ENCODE measurements at regions not wholly inside any gene's neighbourhood (a gene's known extent, or its start where the extent isn't known, plus 50 kb on each side); places are given as distances from the start of the nearest gene placed in this dataset.

DNA sequence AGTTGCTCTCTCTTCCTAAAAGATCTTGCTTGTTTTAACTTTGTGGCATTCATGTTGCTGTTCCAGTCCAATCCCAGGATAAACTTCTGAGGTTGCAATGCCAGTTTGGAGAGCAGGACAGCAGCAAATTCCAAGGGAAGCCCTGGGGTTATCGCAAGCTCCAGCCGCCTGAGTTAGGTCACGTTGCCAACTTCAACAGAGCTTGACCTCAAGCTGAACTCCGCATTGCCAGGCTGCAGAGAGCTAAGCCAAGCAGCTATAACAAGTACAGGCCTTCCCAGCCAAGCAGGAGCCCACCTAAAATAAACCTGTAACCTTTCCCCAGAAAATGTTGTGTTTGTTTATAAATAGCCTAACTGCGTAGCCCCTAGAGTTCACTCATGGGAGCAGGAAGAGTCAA lies 138.9 kb upstream of the LYZL1 start:
- Mint-ChIP-seq H3K36me3 (ENCODE audit: low read depth) (no peaks in the 10 kb centered on the region), H3K27me3 (ENCODE audit: insufficient read depth, low read depth, poor library complexity) (peaks cover 5% of the 10 kb centered on the region), H3K4me3 (no peak overlapping the region), H3K9me3 (no peaks in the 10 kb centered on the region), H3K4me1 (peaks cover 5% of the 10 kb centered on the region; the same call in 1 of the 3 replicates), H3K27ac (no peak overlapping the region)
- Histone ChIP-seq H2AFZ (peak overlapping the region; percentile 84), H4K20me1 (replicated peaks; ENCODE audit: insufficient read depth) (no peaks in the 10 kb centered on the region), H3K9me2 (ENCODE audit: insufficient read depth) (no peaks in the 10 kb centered on the region; the same call in 1 of the 2 replicates), H3K4me1 (ENCODE audit: insufficient read depth) (no peaks in the 10 kb centered on the region), H3K27ac (ENCODE audit: low read depth) (no peak overlapping the region), H3K79me2 (replicated peaks; ENCODE audit: insufficient read depth) (no peaks in the 10 kb centered on the region), H3K4me3 (no peak overlapping the region), H3K36me3 (ENCODE audit: insufficient read depth) (no peaks in the 10 kb centered on the region), H3K27me3 (ENCODE audit: insufficient read depth) (no peaks in the 10 kb centered on the region), H3F3A (replicated peaks; ENCODE audit: low read depth) (no peaks in the 10 kb centered on the region), H3K4me2 (no peak overlapping the region)
- TF ChIP-seq ZNF114 (CRISPR knock-in tag; IDR thresholded peaks at IDR 0.05) (no peak), ZNF331 (CRISPR knock-in tag; IDR thresholded peaks at IDR 0.05; ENCODE audit: low read depth) (no peak), JUNB (IDR thresholded peaks at IDR 0.05; ENCODE audit: unreplicated experiment) (no peak)
- TF ChIP-seq, protein P1, sequence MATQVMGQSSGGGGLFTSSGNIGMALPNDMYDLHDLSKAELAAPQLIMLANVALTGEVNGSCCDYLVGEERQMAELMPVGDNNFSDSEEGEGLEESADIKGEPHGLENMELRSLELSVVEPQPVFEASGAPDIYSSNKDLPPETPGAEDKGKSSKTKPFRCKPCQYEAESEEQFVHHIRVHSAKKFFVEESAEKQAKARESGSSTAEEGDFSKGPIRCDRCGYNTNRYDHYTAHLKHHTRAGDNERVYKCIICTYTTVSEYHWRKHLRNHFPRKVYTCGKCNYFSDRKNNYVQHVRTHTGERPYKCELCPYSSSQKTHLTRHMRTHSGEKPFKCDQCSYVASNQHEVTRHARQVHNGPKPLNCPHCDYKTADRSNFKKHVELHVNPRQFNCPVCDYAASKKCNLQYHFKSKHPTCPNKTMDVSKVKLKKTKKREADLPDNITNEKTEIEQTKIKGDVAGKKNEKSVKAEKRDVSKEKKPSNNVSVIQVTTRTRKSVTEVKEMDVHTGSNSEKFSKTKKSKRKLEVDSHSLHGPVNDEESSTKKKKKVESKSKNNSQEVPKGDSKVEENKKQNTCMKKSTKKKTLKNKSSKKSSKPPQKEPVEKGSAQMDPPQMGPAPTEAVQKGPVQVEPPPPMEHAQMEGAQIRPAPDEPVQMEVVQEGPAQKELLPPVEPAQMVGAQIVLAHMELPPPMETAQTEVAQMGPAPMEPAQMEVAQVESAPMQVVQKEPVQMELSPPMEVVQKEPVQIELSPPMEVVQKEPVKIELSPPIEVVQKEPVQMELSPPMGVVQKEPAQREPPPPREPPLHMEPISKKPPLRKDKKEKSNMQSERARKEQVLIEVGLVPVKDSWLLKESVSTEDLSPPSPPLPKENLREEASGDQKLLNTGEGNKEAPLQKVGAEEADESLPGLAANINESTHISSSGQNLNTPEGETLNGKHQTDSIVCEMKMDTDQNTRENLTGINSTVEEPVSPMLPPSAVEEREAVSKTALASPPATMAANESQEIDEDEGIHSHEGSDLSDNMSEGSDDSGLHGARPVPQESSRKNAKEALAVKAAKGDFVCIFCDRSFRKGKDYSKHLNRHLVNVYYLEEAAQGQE (IDR thresholded peaks at IDR 0.05; ENCODE audit: unreplicated experiment) = no peak
- TF ChIP-seq, protein P2, sequence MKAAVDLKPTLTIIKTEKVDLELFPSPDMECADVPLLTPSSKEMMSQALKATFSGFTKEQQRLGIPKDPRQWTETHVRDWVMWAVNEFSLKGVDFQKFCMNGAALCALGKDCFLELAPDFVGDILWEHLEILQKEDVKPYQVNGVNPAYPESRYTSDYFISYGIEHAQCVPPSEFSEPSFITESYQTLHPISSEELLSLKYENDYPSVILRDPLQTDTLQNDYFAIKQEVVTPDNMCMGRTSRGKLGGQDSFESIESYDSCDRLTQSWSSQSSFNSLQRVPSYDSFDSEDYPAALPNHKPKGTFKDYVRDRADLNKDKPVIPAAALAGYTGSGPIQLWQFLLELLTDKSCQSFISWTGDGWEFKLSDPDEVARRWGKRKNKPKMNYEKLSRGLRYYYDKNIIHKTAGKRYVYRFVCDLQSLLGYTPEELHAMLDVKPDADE (IDR thresholded peaks at IDR 0.05) = no peak
- ATAC-seq (no peak; the same call in 2 of the 3 replicates), DNase-seq (ENCODE audit: low spot score) (no peak)

DNA sequence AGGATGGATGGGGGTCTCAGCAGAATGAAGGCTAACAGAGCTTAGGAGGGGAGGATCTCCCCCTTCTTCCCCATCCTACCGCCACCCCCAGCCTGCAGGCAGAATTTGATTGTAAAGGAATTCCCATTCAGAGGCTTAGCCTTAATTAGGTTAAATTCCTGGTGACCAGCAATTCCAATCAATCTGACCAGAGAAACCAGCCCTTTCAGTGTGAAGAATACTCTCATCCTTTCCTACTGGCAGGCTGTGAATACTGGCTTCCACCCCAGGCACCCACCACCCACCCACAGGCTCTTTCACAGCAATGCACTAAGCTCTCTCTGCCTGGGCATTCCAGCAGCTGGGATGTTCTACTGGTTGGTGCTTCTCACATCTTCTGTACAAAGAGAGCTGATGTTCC lies 137.9 kb upstream of the LYZL1 start:
- Mint-ChIP-seq H3K9me3 (no peaks in the 10 kb centered on the region), H3K4me1 (peaks cover 5% of the 10 kb centered on the region; the same call in 1 of the 3 replicates)

More for the DNA sequence above, 137.9 kb upstream of the LYZL1 start:
- ATAC-seq (no peak), DNase-seq (ENCODE audit: low spot score) (no peak)
- Mint-ChIP-seq H3K27ac (no peak overlapping the region), H3K36me3 (ENCODE audit: low read depth) (no peaks in the 10 kb centered on the region), H3K4me3 (no peak overlapping the region), H3K27me3 (ENCODE audit: insufficient read depth, low read depth, poor library complexity) (peaks cover 2% of the 10 kb centered on the region)
- Histone ChIP-seq H3K4me3 (no peak overlapping the region), H3F3A (replicated peaks; ENCODE audit: low read depth) (no peaks in the 10 kb centered on the region), H4K20me1 (replicated peaks; ENCODE audit: insufficient read depth) (no peaks in the 10 kb centered on the region), H3K79me2 (replicated peaks; ENCODE audit: insufficient read depth) (no peaks in the 10 kb centered on the region), H3K4me2 (no peak overlapping the region), H3K9me2 (ENCODE audit: insufficient read depth) (no peaks in the 10 kb centered on the region; the same call in 1 of the 2 replicates), H2AFZ (peak overlapping the region; percentile 53), H3K27me3 (ENCODE audit: insufficient read depth) (no peaks in the 10 kb centered on the region), H3K27ac (ENCODE audit: low read depth) (no peak overlapping the region), H3K4me1 (ENCODE audit: insufficient read depth) (no peaks in the 10 kb centered on the region), H3K36me3 (ENCODE audit: insufficient read depth) (no peaks in the 10 kb centered on the region)
- no peak for TF ChIP-seq EZH2 (IDR thresholded peaks at IDR 0.05; ENCODE audit: low read depth, unreplicated experiment)

Data from GM23338 (cell line).